ENCODE measurements at regions not wholly inside any gene's neighbourhood (a gene's known extent, or its start where the extent isn't known, plus 50 kb on each side); places are given as distances from the start of the nearest gene placed in this dataset.
"Not testable (repeated sequence)": the region's sequence is repeated elsewhere in the genome, so short reads cannot be mapped to it uniquely, and the experiment has no call there.

GRCh38 chr11:71710701-71711385 lies 122.2 kb upstream of the DEFB108B start:
- TF ChIP-seq CTCF, POLR2A (IDR thresholded peaks at IDR 0.05): not testable (repeated sequence)

Measured in esophagus squamous epithelium (tissue), 4 donors.